GM18520 (cell line): ENCODE measurements at regions not wholly inside any gene's neighbourhood (a gene's known extent, or its start where the extent isn't known, plus 50 kb on each side); places are given as distances from the start of the nearest gene placed in this dataset.

Experiments used
- ATAC-seq: cut with Tn5 transposase; IDR thresholded peaks from one replicate; pipeline ENCODE4 v1.9.1; 2021; ENCODE audit not compliant: unreplicated experiment

GRCh38 chr2:576292-576691, 100.9 kb downstream of the TMEM18 start:
- ATAC-seq: no peak

GRCh38 chr2:575727-576236, 101.4 kb downstream of the TMEM18 start:
- ATAC-seq: no peak

- no peak for ATAC-seq
These were observed 102.0 kb downstream of the TMEM18 start for GRCh38 chr2:575030-575726.

- no peak for ATAC-seq
These were observed 103.3 kb downstream of the TMEM18 start for GRCh38 chr2:573805-574392.

DNA sequence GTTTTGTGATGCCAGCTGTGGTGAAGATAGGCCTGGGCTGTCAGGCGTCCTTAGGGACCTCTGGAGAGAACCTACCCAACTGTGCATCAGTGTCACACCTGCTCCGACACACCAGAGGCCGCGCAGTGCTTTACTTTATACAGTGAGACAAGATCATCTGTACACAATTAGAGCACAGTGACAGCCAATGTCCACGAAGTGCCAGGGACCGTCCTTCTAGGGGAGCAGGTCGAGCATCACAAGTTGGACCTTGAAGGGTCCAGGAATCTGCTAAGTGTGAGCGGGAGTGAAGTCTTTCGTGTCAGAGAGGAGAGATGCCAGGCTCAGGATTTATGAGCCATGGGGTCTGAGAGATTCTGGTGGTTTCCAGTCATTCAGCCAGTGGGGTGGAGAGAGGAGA, 104.2 kb downstream of the TMEM18 start:
- no peak for ATAC-seq

- no peak for ATAC-seq
These were observed 107.5 kb downstream of the TMEM18 start for GRCh38 chr2:569681-570080.

DNA sequence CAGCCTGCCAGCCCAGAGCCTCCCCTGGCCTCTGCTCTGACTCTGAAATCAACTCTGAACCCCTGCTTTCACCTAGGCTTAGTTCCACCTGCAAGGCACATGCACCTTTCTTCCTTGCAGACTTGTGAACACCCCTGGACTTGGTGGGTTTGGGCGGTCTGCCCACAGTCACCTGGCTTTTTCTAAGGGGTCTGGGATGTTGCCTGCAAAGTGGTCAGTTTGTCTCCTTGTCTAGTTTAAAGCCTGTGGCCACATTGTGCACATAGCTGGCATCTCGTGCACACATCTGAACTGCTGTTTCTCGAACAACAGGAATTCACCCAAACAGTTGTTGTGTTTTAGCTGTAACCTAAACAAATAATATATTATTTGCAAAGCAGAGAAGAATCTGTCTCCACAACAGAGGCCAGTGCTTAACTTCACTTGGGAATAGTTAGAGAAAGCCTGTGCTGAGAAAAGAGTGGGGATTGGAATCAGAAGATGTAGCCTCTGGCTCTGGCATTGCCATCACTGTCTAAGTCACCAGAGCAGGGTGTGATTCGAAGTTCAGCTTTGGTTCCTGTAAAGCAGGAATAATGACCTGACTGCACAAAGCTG, 108.5 kb downstream of the TMEM18 start:
- no peak for ATAC-seq

GRCh38 chr2:567865-568638, 109.2 kb downstream of the TMEM18 start:
- no peak for ATAC-seq

DNA sequence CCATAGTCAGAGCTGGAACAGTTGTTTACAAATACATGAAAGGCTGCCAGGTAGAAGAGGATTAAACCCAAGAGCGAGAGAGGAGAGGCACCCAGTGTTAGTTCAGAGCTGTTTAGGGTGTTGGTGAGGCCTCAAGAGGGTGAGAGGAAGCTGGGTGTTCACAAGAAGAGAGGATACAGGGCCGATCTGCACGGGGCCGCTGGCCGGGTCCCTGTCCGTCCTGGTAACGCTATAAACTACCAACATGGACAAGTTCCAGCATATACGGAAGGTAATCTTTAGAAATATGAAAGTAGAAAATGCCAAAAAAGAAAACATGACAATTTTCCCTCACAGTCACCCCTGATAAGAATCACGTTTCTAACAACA, 109.7 kb downstream of the TMEM18 start:
- no peak for ATAC-seq

DNA sequence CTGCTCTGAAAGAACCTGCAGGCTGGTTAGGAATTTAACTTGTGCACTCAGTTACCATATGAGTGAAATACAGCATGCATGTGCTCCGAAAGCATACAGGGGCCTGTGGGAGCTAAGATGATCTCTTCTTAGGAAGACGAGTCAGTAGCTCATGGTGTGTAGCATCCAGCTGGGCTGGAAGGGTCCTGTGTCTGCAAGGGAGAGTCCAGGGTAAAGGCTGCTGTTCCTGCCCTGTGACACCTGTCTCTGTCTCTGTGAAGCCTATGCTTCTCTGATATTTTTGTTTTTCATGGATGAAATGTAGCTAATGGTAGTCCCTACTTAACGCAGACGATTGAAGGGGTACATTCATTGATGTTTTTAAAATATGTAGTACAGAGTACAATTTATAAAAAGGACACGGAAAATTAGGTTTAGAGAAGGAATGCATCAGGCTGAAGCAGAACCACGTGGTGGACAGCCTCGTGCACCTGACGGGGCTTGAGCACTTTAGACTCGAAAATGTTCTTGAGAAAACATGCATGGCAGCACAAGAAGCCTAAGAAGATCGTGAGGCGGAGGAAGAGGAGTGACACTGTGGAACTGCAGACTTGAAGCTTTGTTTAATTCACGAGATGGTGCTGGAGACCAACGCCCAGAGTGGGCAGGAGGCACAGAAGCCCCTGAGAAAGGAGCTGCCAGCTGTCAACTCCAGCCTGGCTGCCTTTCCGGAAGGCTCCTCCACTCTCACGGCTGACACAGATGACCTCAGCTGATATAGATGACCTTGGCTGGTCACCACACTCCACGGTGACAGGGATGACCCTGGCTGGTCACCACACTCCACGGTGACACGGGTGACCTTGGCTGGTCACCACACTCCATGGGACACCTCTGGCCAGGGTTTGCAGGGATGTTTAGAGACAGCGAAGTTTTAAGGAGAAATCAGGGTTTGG, 110.6 kb downstream of the TMEM18 start:
- no peak for ATAC-seq

GRCh38 chr2:564471-565181, 112.6 kb downstream of the TMEM18 start:
- no peak for ATAC-seq

DNA sequence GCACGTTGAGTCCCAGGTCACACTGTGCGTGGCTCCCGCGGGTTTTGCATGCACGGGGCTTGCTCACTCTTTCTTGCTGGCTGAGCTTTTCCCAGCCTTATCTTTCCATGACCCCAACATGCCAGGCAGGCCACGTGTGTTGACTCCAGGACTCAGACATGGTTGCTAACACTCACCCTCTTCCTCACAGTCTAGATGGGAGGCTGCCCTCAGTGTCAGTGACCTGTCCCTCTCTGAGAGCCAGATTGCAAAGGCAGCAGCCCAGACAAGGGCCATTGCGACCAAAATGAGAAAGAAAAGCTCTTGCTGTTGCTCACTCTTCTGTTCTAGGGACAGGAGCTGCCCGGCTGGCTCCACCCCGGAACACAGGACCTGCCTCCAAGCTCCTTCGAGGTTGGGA, 113.7 kb downstream of the TMEM18 start:
- no peak for ATAC-seq

- no peak for ATAC-seq
These were observed 114.5 kb downstream of the TMEM18 start for GRCh38 chr2:562391-563364.

DNA sequence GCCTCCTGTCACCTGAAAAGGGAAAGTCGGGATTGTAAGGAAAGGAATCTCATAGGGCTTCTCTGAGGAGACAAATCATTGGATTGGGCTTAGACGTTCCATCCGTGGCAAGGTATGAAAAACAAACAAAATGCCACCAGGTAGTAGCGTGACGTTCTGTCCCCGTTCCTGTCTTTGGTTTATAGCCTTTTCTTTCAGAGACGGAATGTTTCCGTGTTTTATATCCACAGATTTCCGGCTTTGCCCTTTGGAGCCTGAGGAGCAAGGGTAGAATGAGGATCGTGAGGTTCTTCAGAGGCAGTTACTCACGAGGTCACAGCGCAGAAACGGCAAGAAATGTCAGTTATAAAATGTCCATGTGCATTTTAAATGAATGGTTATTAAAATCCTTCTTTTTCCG, 118.3 kb downstream of the TMEM18 start:
- ATAC-seq: no peak

DNA sequence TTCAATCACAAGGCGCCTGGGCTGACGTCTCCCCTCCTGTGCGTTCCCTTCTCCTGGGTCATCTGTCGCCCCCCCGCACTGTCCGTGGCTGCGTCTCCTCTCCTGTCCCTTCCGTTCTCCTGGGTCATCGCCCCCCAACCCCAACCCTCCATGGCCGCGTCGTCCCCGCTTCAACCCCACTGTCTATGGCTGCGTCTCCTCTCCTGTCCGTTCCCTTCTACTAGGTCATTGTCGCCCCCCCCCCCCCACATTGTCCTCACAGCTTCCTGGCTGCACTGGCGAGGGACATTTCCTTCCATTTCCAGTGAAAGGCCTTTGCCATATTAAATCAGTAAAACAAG, 118.9 kb downstream of the TMEM18 start:
- no peak for ATAC-seq

DNA sequence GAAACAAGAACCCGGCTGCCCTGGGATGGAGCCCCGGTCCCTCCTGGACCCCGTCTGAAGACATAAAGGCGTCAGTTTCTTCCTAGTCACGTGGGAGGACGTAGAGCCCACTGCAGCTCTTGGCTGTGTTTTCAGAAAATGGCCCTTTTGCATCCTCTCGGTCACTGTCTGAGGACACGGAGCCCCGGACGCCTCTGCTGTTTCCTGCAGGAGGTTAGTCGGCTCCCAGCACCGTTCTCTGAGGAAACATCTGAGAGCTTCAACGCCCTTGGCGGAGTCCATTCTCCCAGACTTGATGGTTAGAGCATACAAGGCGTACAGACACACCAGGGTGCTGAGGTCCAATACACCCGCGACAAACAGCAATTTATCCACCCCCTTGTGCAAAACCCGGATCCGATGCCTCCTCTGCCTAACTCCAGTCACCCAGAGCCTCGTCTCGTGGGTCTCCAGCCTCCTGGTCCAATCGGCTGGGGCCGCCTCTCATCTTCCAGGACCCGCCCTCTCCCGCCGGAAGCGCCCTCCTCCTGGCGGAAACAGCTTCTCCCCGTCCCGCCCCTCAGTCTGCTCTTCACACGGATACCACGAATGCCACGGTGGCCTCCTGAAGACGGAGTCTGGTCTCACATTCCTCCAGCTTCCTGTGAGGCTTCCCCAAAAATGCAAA, 119.4 kb downstream of the TMEM18 start:
- no peak for ATAC-seq

- no peak for ATAC-seq
These were observed 120.7 kb downstream of the TMEM18 start for GRCh38 chr2:556485-556884.

DNA sequence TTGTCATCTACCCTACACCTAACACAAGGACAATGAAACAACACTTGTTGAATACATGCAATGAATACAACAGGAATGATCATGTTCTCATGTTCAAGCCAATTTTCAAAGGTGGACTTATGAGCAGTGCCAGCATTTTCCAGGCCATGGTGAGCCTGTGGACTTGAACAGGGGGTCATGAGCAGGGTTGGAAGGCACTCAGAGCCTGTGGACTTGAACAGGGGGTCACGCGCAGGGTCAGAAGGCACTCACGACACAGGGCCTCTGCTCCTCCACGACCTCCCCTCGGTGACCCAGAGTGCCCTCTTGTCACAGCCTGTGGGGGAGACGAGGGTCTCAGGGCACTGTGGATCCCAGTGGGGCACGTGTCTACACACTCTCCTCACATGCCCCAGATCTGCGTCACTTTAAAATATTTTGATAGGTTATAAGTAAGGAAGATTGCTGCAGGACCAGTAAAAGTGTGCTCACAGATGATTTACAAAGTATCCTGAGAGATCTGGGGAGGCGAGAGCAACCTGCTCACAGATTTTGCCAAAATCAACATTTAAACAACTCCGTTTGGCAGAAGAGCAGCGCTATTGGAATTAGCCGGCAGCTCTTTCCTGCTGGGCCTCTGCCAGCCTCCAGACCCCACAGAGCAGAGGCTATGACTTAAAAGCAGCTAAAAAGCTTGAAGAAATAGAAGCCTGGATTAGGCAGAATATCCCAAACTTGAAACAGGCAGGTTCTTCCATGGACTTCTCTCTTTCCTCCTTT, 121.9 kb downstream of the TMEM18 start:
- no peak for ATAC-seq
